GM19455 (cell line): ENCODE measurements at regions not wholly inside any gene's neighbourhood (a gene's known extent, or its start where the extent isn't known, plus 50 kb on each side); places are given as distances from the start of the nearest gene placed in this dataset.
"Not testable (repeated sequence)": the region's sequence is repeated elsewhere in the genome, so short reads cannot be mapped to it uniquely, and the experiment has no call there.

Experiments
- ATAC-seq: cut with Tn5 transposase; IDR thresholded peaks from one replicate; pipeline ENCODE4 v1.9.1; 2021; ENCODE audit not compliant: unreplicated experiment

DNA sequence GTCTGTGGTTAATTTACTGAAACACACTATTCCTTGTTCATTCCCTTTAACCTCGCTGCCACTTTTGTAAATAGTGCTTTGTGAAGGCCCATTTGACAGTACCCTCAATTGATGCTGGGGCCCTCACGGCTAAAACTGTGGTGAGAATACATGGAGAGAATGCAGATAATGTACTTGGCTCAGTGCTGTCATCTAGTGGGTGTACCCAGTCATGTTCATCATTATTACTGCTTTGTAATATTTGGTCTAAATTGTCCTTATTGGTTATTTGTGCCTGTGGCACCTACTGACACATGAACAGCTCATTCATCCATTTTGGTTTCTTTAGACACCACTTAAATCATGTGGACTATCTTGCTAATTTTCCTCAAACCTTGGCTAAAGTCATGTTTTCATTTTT lies 543.6 kb downstream of the EDEM1 start:
- no peak for ATAC-seq

- ATAC-seq: no peak
Observed at GRCh38 chr3:5732081-5732480, 544.6 kb downstream of the EDEM1 start.

GRCh38 chr3:5733995-5734394 lies 546.5 kb downstream of the EDEM1 start:
- no peak for ATAC-seq

DNA sequence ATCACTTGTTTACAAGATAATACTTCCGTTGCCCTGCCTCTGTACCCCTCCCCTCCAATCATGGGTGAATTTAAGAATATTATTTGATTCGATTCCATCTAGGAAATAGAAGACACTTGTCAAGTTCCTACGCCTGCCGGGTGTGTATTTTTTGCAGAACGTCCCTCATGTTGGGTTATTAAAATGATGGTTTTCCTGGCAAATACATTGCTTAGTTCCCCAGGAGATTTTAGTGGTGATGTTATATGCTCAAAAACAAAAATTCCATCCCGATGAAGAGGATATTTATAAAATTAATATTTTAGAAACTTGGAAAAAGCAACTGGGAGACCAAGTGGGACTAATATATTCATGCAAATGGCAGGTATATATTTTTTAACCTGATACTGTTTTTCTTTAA lies 548.4 kb downstream of the EDEM1 start:
- ATAC-seq: no peak

- no peak for ATAC-seq
Observed at GRCh38 chr3:5739299-5739935, 551.9 kb downstream of the EDEM1 start.

DNA sequence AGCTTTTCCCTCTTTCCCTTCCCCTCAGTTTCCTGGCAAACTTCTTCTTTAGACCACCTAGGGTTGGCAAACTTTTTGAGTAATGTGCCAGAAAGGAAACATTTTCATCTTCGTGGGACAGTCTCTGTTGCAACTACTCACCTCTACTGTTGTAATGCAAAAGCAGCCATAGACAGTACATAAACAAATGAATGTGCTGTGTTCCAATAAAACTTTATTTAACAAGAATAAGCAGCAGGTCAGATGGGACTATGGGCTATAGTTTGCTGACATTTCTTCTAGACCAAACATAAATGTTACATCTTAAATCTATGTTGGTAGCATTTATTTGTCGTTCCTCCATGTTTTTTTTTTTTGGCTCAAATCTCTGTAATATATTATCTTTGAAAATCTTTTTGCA lies 552.4 kb downstream of the EDEM1 start:
- ATAC-seq: no peak

- ATAC-seq: no peak
Observed at GRCh38 chr3:5741017-5741416, 553.5 kb downstream of the EDEM1 start.

- no peak for ATAC-seq
Observed at GRCh38 chr3:5750091-5750490, 562.6 kb downstream of the EDEM1 start.

GRCh38 chr3:5750874-5751640 lies 563.5 kb downstream of the EDEM1 start:
- no peak for ATAC-seq

DNA sequence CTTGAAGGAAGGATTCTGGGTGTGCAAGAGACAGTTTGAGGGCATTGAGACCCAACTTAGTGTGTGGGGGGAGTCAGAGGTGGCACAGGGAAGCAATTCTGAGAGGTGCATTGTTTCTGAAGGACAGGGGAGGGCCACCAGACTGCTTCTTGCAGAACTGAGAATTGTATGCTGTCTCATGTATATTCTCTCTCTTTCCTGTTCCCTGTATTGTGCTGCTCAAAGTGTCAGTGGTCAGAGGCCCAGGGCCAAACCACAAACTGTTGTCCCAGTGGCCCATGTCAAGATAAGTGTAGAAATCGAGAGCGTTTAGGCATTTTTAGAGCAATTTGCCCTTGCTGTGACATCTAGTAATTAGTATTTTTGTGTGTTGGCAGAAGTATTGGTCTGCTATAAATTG lies 567.1 kb downstream of the EDEM1 start:
- no peak for ATAC-seq

- ATAC-seq: no peak
Observed at GRCh38 chr3:5756443-5756842, 568.9 kb downstream of the EDEM1 start.

- no peak for ATAC-seq
Observed at GRCh38 chr3:5757213-5757804, 569.8 kb downstream of the EDEM1 start.

GRCh38 chr3:5758699-5759098 lies 571.2 kb downstream of the EDEM1 start:
- no peak for ATAC-seq

DNA sequence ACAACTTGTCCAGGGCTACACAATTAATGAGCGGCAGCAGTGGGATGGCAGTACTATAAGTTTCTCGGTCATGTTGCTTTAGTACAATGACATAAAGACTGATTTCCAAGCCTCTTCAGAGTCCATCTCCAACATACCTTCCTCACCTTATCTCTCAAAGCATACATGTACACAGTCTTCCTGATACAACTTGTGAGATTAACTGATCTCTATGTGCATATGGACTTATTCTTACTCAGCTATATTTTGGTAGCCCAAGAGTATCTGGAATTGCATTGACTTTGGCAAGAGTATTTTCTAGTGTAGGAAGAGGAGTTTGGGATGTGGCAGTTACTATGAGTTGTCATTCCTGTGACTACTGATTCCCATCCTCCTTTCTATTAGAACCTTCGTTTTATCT lies 575.0 kb downstream of the EDEM1 start:
- no peak for ATAC-seq

DNA sequence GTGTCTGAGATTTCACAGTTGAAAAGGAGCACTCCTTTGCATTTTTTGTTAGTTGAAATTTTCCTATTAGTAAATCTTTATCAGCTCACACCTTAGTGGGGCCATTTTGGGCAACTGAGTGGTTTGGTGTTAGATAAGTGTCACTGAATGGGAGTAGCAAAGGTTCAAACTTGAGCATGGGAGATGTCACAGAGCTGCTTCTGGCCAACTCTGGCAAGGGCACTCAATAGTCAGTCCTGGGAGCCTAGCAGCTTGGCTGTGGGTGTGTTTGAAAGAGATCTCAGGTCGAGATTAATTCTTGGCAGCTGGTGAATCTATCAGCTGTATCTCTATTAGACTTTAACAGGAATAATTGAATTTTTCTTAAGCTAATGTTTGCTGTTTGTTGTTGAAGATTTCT lies 579.3 kb downstream of the EDEM1 start:
- no peak for ATAC-seq

DNA sequence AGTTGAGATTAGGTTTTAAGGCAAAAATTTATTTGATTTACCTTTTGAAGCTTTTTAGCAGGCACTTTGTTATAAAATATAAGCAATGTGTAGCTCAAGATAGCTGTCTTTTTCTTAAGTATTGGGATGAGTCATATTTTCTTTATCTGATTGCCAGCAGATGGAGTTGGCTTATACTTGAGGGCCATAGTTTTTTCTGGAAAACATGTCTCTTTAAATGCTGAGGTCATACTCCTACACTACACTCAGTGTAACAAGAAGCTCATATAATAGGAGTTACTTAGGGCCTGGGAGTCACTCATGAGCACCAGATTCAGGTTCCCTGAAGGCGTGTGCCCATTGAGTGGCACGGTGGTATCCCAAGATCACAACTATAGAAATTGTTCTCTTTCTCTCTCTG lies 579.8 kb downstream of the EDEM1 start:
- ATAC-seq: no peak

DNA sequence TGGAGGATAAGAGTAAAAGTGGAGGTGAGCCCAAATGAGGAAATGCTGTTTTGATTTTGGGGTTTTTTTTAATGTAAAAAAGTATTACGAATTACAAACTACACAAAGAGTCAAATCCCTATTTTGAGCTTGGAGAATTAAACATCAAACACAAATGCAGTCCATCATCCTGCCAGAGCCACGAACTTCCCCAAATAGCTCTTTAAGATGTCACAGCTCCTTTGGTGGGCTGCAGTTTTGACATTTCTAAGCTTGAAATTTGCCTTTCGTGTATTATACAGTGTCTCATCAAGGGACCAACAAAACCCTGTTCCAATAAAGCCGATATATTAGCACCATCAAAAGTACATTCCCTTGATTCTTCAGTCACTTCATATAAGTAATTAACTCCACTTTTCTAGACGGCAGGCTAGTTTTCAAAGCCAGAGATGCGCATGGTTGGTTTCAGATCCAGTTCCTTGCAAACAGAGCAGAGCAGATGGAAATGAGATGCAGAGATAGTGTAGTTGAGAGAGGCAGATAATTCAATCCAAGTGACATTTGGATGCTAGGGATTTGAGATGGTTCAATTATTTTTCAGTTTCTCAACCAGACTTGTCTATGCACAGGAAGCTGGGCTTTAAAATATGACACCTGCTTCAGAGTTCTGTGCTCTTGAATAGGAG lies 580.9 kb downstream of the EDEM1 start:
- no peak for ATAC-seq

GRCh38 chr3:5769825-5770224 lies 582.3 kb downstream of the EDEM1 start:
- ATAC-seq: no peak

- no peak for ATAC-seq
Observed at GRCh38 chr3:5774337-5774736, 586.8 kb downstream of the EDEM1 start.

DNA sequence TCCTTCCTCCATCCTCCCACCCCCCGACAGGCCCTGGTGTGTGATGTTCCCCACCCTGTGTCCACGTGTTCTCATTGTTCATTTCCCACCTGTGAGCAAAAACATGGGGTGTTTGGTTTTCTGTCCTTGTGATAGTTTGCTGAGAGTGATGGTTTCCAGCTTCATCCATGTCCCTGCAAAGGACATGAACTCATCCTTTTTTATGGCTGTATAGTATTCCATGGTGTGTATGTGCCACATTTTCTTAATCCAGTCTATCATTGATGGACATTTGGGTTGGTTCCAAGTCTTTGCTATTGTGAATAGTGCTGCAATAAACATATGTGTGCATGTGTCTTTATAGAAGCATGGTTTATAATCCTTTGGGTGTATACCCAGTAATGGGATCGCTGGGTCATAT lies 587.6 kb downstream of the EDEM1 start:
- ATAC-seq: not testable (repeated sequence)

DNA sequence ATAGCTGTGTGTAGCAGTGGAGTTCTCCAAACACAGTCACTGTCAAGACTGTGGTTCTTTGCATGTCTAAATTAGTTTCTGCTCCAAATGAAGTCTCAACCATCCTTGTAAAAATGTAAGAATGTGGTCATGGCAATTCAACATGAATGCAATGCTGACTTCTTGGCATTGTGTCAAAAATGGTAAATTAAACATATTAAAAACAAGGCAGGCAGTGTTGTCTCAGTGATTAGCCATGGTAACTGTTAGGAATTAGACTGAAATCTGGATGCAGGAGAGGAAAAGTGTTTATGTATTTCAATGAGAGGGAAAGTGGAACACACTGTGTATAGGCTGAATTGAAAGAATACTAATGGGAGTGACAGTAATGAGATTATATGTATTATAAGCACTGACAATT lies 597.2 kb downstream of the EDEM1 start:
- ATAC-seq: no peak
